ENCODE measurements at regions not wholly inside any gene's neighbourhood (a gene's known extent, or its start where the extent isn't known, plus 50 kb on each side); places are given as distances from the start of the nearest gene placed in this dataset.

DNA sequence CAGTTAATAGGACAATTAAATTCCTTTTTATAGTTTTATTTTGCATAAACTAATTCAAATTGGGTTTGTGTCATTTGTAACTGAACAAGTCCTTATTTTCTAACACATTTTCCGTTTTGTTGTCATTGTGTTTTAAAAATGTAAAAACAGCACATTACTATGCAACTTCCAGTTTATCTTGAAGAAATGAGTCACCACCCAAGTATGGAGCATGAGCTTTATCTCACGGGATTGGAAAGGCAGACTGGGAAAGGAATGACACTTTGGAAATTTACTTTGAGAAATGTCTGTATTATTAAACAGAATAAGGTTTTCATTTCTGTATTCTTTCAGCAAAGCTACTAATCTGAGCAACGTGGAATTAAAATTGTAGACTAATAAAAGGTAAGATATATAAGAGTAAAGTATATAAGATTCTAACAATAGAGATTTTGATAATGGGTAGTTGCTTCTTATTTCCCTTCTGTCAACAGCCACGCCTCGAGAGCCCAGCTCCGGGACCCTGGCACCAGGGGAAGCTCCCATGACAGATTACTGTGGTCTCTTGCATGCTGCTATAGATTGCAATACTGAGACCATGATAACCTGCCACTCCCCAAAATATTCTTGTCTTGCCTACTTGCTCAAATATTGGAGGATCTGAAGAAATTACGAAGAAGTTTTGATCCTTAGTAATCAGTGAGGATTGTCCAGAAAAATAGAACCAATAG is 433.1 kb downstream of the CHSY3 start:
- Histone ChIP-seq H3K27me3 (no peaks in the 10 kb centered on the region), H3K4me3 (no peak overlapping the region), H3K9ac (no peak overlapping the region), H3K79me2 (ENCODE audit: low read depth) (no peaks in the 10 kb centered on the region), H3K36me3 (no peaks in the 10 kb centered on the region), H3K4me1 (no peaks in the 10 kb centered on the region), H3K27ac (no peak overlapping the region), H3F3A (ENCODE audit: low read depth) (no peaks in the 10 kb centered on the region), H4K20me1 (ENCODE audit: low read depth) (no peaks in the 10 kb centered on the region), H3K9me3 (ENCODE audit: low read depth) (no peaks in the 10 kb centered on the region), H3K4me2 (no peak overlapping the region), H2AFZ (replicated peaks) (no peak overlapping the region)
- H3K4me1 Mint-ChIP-seq: no peaks in the 10 kb centered on the region
- H3K27me3 Mint-ChIP-seq (ENCODE audit: insufficient read depth, low read depth): no peaks in the 10 kb centered on the region
- TF ChIP-seq, protein P1, sequence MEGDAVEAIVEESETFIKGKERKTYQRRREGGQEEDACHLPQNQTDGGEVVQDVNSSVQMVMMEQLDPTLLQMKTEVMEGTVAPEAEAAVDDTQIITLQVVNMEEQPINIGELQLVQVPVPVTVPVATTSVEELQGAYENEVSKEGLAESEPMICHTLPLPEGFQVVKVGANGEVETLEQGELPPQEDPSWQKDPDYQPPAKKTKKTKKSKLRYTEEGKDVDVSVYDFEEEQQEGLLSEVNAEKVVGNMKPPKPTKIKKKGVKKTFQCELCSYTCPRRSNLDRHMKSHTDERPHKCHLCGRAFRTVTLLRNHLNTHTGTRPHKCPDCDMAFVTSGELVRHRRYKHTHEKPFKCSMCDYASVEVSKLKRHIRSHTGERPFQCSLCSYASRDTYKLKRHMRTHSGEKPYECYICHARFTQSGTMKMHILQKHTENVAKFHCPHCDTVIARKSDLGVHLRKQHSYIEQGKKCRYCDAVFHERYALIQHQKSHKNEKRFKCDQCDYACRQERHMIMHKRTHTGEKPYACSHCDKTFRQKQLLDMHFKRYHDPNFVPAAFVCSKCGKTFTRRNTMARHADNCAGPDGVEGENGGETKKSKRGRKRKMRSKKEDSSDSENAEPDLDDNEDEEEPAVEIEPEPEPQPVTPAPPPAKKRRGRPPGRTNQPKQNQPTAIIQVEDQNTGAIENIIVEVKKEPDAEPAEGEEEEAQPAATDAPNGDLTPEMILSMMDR (IDR thresholded peaks at IDR 0.05): no peak
- no peak for TF ChIP-seq EZH2phosphoT487 (IDR thresholded peaks at IDR 0.05)
- TF ChIP-seq EZH2 (IDR thresholded peaks at IDR 0.05): no peak
- no peak overlapping the region for H3K4me3 Mint-ChIP-seq
- no peak overlapping the region for H3K27ac Mint-ChIP-seq
- no peaks in the 10 kb centered on the region for H3K36me3 Mint-ChIP-seq
- DNase-seq (ENCODE audit: low spot score): no peak
- H3K9me3 Mint-ChIP-seq: no peaks in the 10 kb centered on the region

DNA sequence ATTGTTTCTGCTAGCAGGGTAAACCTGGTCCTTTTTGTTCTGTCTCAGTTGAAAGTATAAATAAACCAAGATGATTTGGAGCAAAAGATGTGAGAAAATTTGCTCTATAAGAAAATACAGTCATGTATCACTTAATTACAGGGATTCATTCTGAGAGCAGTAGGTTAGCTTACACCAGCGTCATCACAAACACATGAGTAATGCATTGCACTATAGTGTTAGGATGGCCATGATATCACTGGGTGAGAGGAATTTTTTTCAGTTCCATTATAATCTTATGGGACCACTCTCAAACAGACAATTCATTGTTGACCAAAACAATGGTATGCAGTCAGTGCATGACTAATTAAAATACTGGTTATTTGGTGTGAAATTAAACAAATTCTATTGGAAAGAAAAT is 430.9 kb downstream of the CHSY3 start:
- Histone ChIP-seq H3K4me1 (no peaks in the 10 kb centered on the region), H3K27me3 (no peaks in the 10 kb centered on the region), H2AFZ (replicated peaks) (no peak overlapping the region), H3K9ac (no peak overlapping the region), H3K27ac (no peak overlapping the region), H3K4me2 (no peak overlapping the region), H3K9me3 (ENCODE audit: low read depth) (no peaks in the 10 kb centered on the region), H3K79me2 (ENCODE audit: low read depth) (no peaks in the 10 kb centered on the region), H4K20me1 (ENCODE audit: low read depth) (no peaks in the 10 kb centered on the region), H3F3A (ENCODE audit: low read depth) (no peaks in the 10 kb centered on the region), H3K4me3 (no peak overlapping the region), H3K36me3 (no peaks in the 10 kb centered on the region)
- Mint-ChIP-seq H3K27ac (no peak overlapping the region), H3K4me3 (no peak overlapping the region), H3K36me3 (no peaks in the 10 kb centered on the region), H3K27me3 (ENCODE audit: insufficient read depth, low read depth) (no peaks in the 10 kb centered on the region), H3K9me3 (peaks cover 6% of the 10 kb centered on the region), H3K4me1 (no peaks in the 10 kb centered on the region)
- TF ChIP-seq EZH2phosphoT487 (IDR thresholded peaks at IDR 0.05) (no peak), EZH2 (IDR thresholded peaks at IDR 0.05) (no peak)
- TF ChIP-seq, protein P1 (IDR thresholded peaks at IDR 0.05): no peak
- DNase-seq (ENCODE audit: low spot score): no peak

DNA sequence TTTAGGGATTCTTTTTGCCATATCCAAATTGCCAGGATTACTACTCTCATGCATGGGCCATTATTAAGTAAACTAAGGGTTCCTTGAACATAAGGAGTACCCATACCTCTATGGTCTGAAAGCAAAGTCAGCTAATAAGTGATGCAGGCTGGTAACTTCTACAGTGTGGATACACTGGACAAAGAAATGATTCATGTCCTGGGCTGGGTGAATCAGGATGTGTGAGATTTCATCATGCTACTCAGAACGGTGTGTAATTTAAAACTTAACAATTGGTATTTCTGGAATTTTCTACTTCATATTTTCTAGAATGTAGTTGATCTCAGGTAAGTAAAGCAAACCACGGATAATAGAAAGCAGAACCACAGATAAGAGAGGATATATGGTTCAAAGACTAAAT is 428.8 kb downstream of the CHSY3 start:
- no peaks in the 10 kb centered on the region for H3K27me3 Mint-ChIP-seq (ENCODE audit: insufficient read depth, low read depth)
- no peak overlapping the region for H3K4me2 ChIP-seq

More for the DNA sequence above, 428.8 kb downstream of the CHSY3 start:
- Histone ChIP-seq H2AFZ (replicated peaks) (no peak overlapping the region), H4K20me1 (ENCODE audit: low read depth) (no peaks in the 10 kb centered on the region), H3K4me3 (no peak overlapping the region), H3K36me3 (no peaks in the 10 kb centered on the region), H3F3A (ENCODE audit: low read depth) (no peaks in the 10 kb centered on the region), H3K79me2 (ENCODE audit: low read depth) (no peaks in the 10 kb centered on the region), H3K9me3 (ENCODE audit: low read depth) (no peaks in the 10 kb centered on the region), H3K4me1 (no peaks in the 10 kb centered on the region), H3K27me3 (no peaks in the 10 kb centered on the region), H3K9ac (no peak overlapping the region), H3K27ac (no peak overlapping the region)
- H3K9me3 Mint-ChIP-seq: peaks cover 6% of the 10 kb centered on the region
- no peak overlapping the region for H3K27ac Mint-ChIP-seq
- H3K4me1 Mint-ChIP-seq: no peaks in the 10 kb centered on the region
- TF ChIP-seq EZH2 (IDR thresholded peaks at IDR 0.05) (no peak), EZH2phosphoT487 (IDR thresholded peaks at IDR 0.05) (no peak)
- TF ChIP-seq, protein P1 (IDR thresholded peaks at IDR 0.05): no peak
- H3K4me3 Mint-ChIP-seq: no peak overlapping the region
- H3K36me3 Mint-ChIP-seq: no peaks in the 10 kb centered on the region
- DNase-seq (ENCODE audit: low spot score): no peak

Measured in neural progenitor cell (in vitro differentiated cells).